H1 (cell line): ENCODE measurements at regions not wholly inside any gene's neighbourhood (a gene's known extent, or its start where the extent isn't known, plus 50 kb on each side); places are given as distances from the start of the nearest gene placed in this dataset.

ENCODE experiments used
- CTCF ChIA-PET: fragments of 300-600 bp; sonication (Branson Sonifier 250); formaldehyde crosslinking; loops from one replicate; lab custom pipeline; 2021; ENCODE audit not compliant: partially characterized antibody; lab: Charles Lee
- POLR2A ChIA-PET: fragments of 300-600 bp; sonication (Branson Sonifier 250); formaldehyde crosslinking; loops from one replicate; lab custom pipeline; 2021; ENCODE audit warnings: inconsistent platforms; ENCODE audit not compliant: partially characterized antibody; lab: Charles Lee
- DNase-seq, 2 experiments: peaks; one replicate each; pipeline versions ENCODE4 v3.0.0 to v3.0.0-alpha.2; 2010 to 2022; ENCODE audit warnings: low spot score in 2 of 2, low read depth in 1 of 2, mixed read lengths in 1 of 2
- FAIRE-seq: peaks from 2 replicates; lab custom pipeline; 2011; peaks lifted over from hg19 to GRCh38; lab: Jason Lieb, UNC
- H2AFZ ChIP-seq: 2 replicates; pipeline ENCODE4 v1.8.1; 2012; ENCODE audit warnings: low read length, inconsistent platforms
- H2AK5ac ChIP-seq: 2 replicates; pipeline ENCODE4 v1.6.1; 2013; ENCODE audit warnings: low read depth, low read length
- H2BK120ac ChIP-seq: replicated peaks from 2 replicates; pipeline ENCODE3; 2013; ENCODE audit warnings: low read depth, low read length, inconsistent platforms
- H2BK12ac ChIP-seq: 2 replicates; pipeline ENCODE4 v1.6.1; 2013; ENCODE audit warnings: low read depth, low read length
- H2BK15ac ChIP-seq: 2 replicates; pipeline ENCODE4 v1.6.1; 2013; ENCODE audit warnings: low read length
- H2BK20ac ChIP-seq: 2 replicates; pipeline ENCODE4 v1.6.1; 2013; ENCODE audit warnings: low read length
- H2BK5ac ChIP-seq: 2 replicates; pipeline ENCODE4 v1.6.1; 2013; ENCODE audit warnings: low read depth, low read length
- H3K14ac ChIP-seq: 2 replicates; pipeline ENCODE4 v1.6.1; 2013; ENCODE audit warnings: inconsistent platforms; ENCODE audit not compliant: insufficient read length
- H3K18ac ChIP-seq: 2 replicates; pipeline ENCODE4 v1.6.1; 2013; ENCODE audit warnings: low read length; ENCODE audit errors: extremely low read depth
- H3K23ac ChIP-seq: 2 replicates; pipeline ENCODE4 v1.6.1; 2013; ENCODE audit warnings: inconsistent platforms; ENCODE audit not compliant: insufficient read length
- H3K23me2 ChIP-seq: 2 replicates; pipeline ENCODE4 v1.6.1; 2013; ENCODE audit warnings: low read depth, low read length
- H3K27ac ChIP-seq: 2 replicates; pipeline ENCODE4 v1.6.1; 2011; ENCODE audit warnings: low read depth, low read length, inconsistent platforms
- H3K27me3 ChIP-seq, 4 experiments: replicated peaks in 1 of 4; 1 replicate in 1 of 4; 2 replicates in 3 of 4; pipeline versions ENCODE4 v1.6.1 to v1.8.1; 2011 to 2013; ENCODE audit warnings: low read length in 3 of 4, mild to moderate bottlenecking in 3 of 4, inconsistent platforms in 2 of 4, mixed read lengths in 2 of 4, moderate library complexity in 1 of 4; ENCODE audit not compliant: control insufficient read depth in 3 of 4, insufficient read depth in 3 of 4; ENCODE audit errors: extremely low read depth in 1 of 4
- H3K36me3 ChIP-seq, 4 experiments: 2 replicates each; pipeline versions ENCODE4 v1.6.1 to v1.8.1; 2011 to 2013; ENCODE audit warnings: mild to moderate bottlenecking in 4 of 4, low read length in 3 of 4, moderate library complexity in 2 of 4, control low read depth in 1 of 4, inconsistent platforms in 1 of 4; ENCODE audit not compliant: insufficient read depth in 4 of 4, control insufficient read depth in 2 of 4
- H3K4ac ChIP-seq: replicated peaks from 2 replicates; pipeline ENCODE3; 2013; ENCODE audit warnings: low read length, low read depth, mixed read lengths, inconsistent platforms; ENCODE audit not compliant: insufficient read length
- H3K4me1 ChIP-seq, 4 experiments: replicated peaks in 1 of 4; 1 replicate in 1 of 4; 2 replicates in 3 of 4; pipeline versions ENCODE4 v1.6.1 to v1.8.1; 2011 to 2013; ENCODE audit warnings: low read length in 3 of 4, inconsistent platforms in 2 of 4, mixed read lengths in 1 of 4; ENCODE audit not compliant: insufficient read depth in 4 of 4, control insufficient read depth in 3 of 4
- H3K4me2 ChIP-seq, 2 experiments: 2 replicates each; pipeline versions ENCODE4 v1.6.1 to v1.8.1; 2011 to 2013; ENCODE audit warnings: low read depth in 2 of 2, low read length in 2 of 2, control low read depth in 1 of 2, inconsistent platforms in 1 of 2, mild to moderate bottlenecking in 1 of 2; ENCODE audit not compliant: insufficient read depth in 1 of 2
- H3K4me3 ChIP-seq, 4 experiments: fragments of 200-600, 300-600 bp in 1 of 4; sonication (generic), shearing (Covaris generic), sonication (Bioruptor Twin) in 1 of 4; 2 replicates each; pipeline versions ENCODE4 v1.5.1 to v1.8.1; 2011 to 2016; ENCODE audit warnings: low read length in 4 of 4, low read depth in 3 of 4, control low read depth in 2 of 4, inconsistent platforms in 2 of 4, mild to moderate bottlenecking in 2 of 4, mixed read lengths in 1 of 4, moderate library complexity in 1 of 4; ENCODE audit not compliant: insufficient read depth in 2 of 4; ENCODE audit errors: extremely low read depth in 1 of 4
- H3K56ac ChIP-seq: replicated peaks from 2 replicates; pipeline ENCODE3; 2013; ENCODE audit warnings: low read depth, mild to moderate bottlenecking, mixed read lengths, low read length, inconsistent platforms; ENCODE audit not compliant: insufficient read length
- H3K79me1 ChIP-seq: 2 replicates; pipeline ENCODE4 v1.6.1; 2013; ENCODE audit warnings: low read depth, low read length, control low read depth
- H3K79me2 ChIP-seq, 2 experiments: 2 replicates each; pipeline versions ENCODE4 v1.6.1 to v1.8.1; 2012 to 2013; ENCODE audit warnings: low read length in 2 of 2, mild to moderate bottlenecking in 2 of 2, inconsistent platforms in 1 of 2; ENCODE audit not compliant: insufficient read depth in 2 of 2, control insufficient read depth in 1 of 2
- H3K9ac ChIP-seq, 4 experiments: replicated peaks in 1 of 4; 1 replicate in 1 of 4; 2 replicates in 3 of 4; pipeline versions ENCODE4 v1.6.1 to v1.8.1; 2011 to 2013; ENCODE audit warnings: low read depth in 3 of 4, low read length in 3 of 4, control low read depth in 2 of 4, mild to moderate bottlenecking in 2 of 4, moderate library complexity in 2 of 4, inconsistent platforms in 1 of 4; ENCODE audit errors: extremely low read depth in 1 of 4
- H3K9me3 ChIP-seq, 2 experiments: 2 replicates each; pipeline versions ENCODE4 v1.6.1 to v1.8.1; 2012 to 2013; ENCODE audit warnings: mild to moderate bottlenecking in 2 of 2, moderate library complexity in 2 of 2, control low read depth in 1 of 2, inconsistent platforms in 1 of 2, low read depth in 1 of 2, low read length in 1 of 2, mixed read lengths in 1 of 2; ENCODE audit not compliant: insufficient read depth in 2 of 2
- H4K20me1 ChIP-seq, 2 experiments: replicated peaks in 1 of 2; 2 replicates each; pipeline versions ENCODE3 to v1.8.1; 2011 to 2013; ENCODE audit warnings: inconsistent platforms in 2 of 2, low read length in 2 of 2, mild to moderate bottlenecking in 1 of 2; ENCODE audit not compliant: insufficient read depth in 2 of 2, control insufficient read depth in 1 of 2
- H4K5ac ChIP-seq: 2 replicates; pipeline ENCODE4 v1.6.1; 2013; ENCODE audit warnings: low read length, low read depth, mixed read lengths, inconsistent platforms; ENCODE audit not compliant: insufficient read length
- H4K8ac ChIP-seq: 2 replicates; pipeline ENCODE4 v1.8.0; 2013; ENCODE audit warnings: mild to moderate bottlenecking, moderate library complexity, low read length, inconsistent platforms; ENCODE audit not compliant: insufficient read depth; ENCODE audit errors: extremely low read depth
- H4K91ac ChIP-seq: replicated peaks from 2 replicates; pipeline ENCODE3; 2013; ENCODE audit warnings: low read length, mixed read lengths, inconsistent platforms; ENCODE audit not compliant: insufficient read length
- CBX8 ChIP-seq: fragments of 300-800, 300-1000 bp; sonication (generic); IDR thresholded peaks from 2 replicates; pipeline ENCODE4 v1.7.1; 2016; ENCODE audit warnings: low read depth, low read length, borderline replicate concordance
- TEAD4 ChIP-seq: IDR thresholded peaks from 2 replicates; pipeline ENCODE4 v1.6.1; 2012; ENCODE audit warnings: low read depth, low read length, inconsistent platforms, mixed read lengths
- YY1 ChIP-seq: IDR thresholded peaks from 2 replicates; pipeline ENCODE4 v1.6.1; 2011; ENCODE audit warnings: low read depth, mild to moderate bottlenecking, low read length
- WGBS, 2 experiments: shearing (Covaris generic) in 1 of 2; methylation state at CpG; one replicate each; pipeline versions ENCODE4 v1.1.6 to v1.1.7; 2013 to 2015; ENCODE audit warnings: low lambda C conversion rate in 2 of 2, mixed read lengths in 2 of 2, inconsistent platforms in 1 of 2, low coverage in 1 of 2, missing lambda C conversion rate in 1 of 2; ENCODE audit not compliant: insufficient replicate concordance in 2 of 2, insufficient coverage in 1 of 2, insufficient read length in 1 of 2; ENCODE audit errors: extremely low coverage in 1 of 2, missing lambda C conversion rate in 1 of 2; 5-methylcytosine and 5-hydroxymethylcytosine counted together
- TF ChIP-seq, protein P1 (sequence below): IDR thresholded peaks from 2 replicates; pipeline ENCODE4 v1.6.1; 2011; ENCODE audit warnings: low read depth, mild to moderate bottlenecking, low read length; ENCODE audit not compliant: insufficient read depth

DNA sequence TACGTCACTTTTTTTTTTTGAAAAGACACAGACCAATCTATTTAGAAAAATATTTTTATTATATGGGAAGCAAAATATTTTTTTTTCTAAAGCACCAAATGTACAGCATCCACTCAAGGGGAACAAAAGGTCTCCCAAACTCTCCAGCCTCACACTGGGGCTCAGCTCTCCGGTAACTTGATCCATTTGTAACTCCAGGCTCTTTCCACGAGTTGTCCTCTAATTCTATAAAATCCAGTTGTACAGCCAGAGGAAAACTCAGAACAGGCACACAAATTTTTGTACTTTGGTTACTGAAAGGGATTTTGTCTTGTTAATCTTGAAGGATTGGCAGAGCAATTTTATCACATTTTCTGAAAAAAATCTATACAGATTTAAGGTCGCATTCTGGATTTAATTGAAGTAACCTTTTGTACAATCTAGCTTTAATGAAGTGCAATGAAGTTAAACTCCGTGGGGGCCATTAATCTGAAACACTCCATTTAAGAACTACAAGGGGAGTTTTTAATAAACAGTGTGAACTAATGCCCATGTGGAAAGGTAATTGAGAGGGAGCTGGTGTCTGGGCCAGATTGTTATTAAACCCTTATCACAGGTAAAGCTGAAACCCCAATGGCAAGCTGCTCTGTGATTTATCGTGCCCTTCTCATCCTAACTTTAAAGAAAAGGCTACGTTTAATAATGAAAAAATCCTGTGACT is 161.2 kb upstream of the FRG1 start:
- FAIRE-seq (no peak), DNase-seq (no peak)
- no peak overlapping the region for H3K4me2 ChIP-seq
- no peak overlapping the region for H3K18ac ChIP-seq
- H3K79me1 ChIP-seq: no peaks in the 10 kb centered on the region
- H2BK20ac ChIP-seq: no peak overlapping the region
- no peaks in the 10 kb centered on the region for H3K23me2 ChIP-seq
- H3K14ac ChIP-seq: no peak overlapping the region
- no peak overlapping the region for H2BK15ac ChIP-seq
- H3K27ac ChIP-seq: no peak overlapping the region
- H3K27me3 ChIP-seq: no peaks in the 10 kb centered on the region
- TF ChIP-seq, protein P1, sequence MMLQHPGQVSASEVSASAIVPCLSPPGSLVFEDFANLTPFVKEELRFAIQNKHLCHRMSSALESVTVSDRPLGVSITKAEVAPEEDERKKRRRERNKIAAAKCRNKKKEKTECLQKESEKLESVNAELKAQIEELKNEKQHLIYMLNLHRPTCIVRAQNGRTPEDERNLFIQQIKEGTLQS: no peak
- TF ChIP-seq CBX8: no peak
- TF ChIP-seq TEAD4: no peak
- TF ChIP-seq YY1: no peak
- H4K5ac ChIP-seq: no peak overlapping the region
- ChIA-PET POLR2A (no interaction called here), CTCF (interaction anchor here (0.7 to 2.3 kb wide), 3 partner anchors 14 to 757 kb away, joined by 3 to 6 read pairs (median 5); no protein-coding TSS in a partner anchor)
- H2AFZ ChIP-seq: no peak overlapping the region
- H3K56ac ChIP-seq: no peak overlapping the region
- no peak overlapping the region for H2BK5ac ChIP-seq
- no peaks in the 10 kb centered on the region for H3K79me2 ChIP-seq
- no peak overlapping the region for H3K4me3 ChIP-seq
- no peaks in the 10 kb centered on the region for H4K20me1 ChIP-seq
- no peak overlapping the region for H2BK12ac ChIP-seq
- no peaks in the 10 kb centered on the region for H3K9me3 ChIP-seq
- no peak overlapping the region for H4K8ac ChIP-seq
- H3K23ac ChIP-seq: no peak overlapping the region
- no peak overlapping the region for H2BK120ac ChIP-seq
- no peak overlapping the region for H2AK5ac ChIP-seq
- H3K4me1 ChIP-seq: peaks cover 0 to 2% (median 0%) of the 10 kb centered on the region in 4 experiments; a peak in 1 of 7 replicates
- H3K36me3 ChIP-seq: no peaks in the 10 kb centered on the region
- no peak overlapping the region for H4K91ac ChIP-seq
- no peak overlapping the region for H3K9ac ChIP-seq
- 86% methylated on average over 7 of the region's 7 CpGs; no CpG with 5 or more reads in 1 of the 2 experiments for WGBS, 2 experiments
- H3K4ac ChIP-seq: no peak overlapping the region
